OCI-LY1 (cell line): ENCODE measurements at regions not wholly inside any gene's neighbourhood (a gene's known extent, or its start where the extent isn't known, plus 50 kb on each side); places are given as distances from the start of the nearest gene placed in this dataset.

ENCODE experiments used
- EZH2 ChIP-seq: fragments of 200-600 bp; sonication (generic), shearing (Covaris generic); IDR thresholded peaks from 2 replicates; pipeline ENCODE4 v1.8.0; 2017; ENCODE audit warnings: borderline replicate concordance, mixed run types, mild to moderate bottlenecking, antibody characterized with exemption, low read length, moderate library complexity, mixed read lengths
- TF ChIP-seq, protein P1 (sequence below): fragments of 200-600 bp; sonication (generic), shearing (Covaris generic); IDR thresholded peaks from 2 replicates; pipeline ENCODE4 v1.5.1; 2017; ENCODE audit warnings: mild to moderate bottlenecking, antibody characterized with exemption, low read length, moderate library complexity, mixed read lengths

DNA sequence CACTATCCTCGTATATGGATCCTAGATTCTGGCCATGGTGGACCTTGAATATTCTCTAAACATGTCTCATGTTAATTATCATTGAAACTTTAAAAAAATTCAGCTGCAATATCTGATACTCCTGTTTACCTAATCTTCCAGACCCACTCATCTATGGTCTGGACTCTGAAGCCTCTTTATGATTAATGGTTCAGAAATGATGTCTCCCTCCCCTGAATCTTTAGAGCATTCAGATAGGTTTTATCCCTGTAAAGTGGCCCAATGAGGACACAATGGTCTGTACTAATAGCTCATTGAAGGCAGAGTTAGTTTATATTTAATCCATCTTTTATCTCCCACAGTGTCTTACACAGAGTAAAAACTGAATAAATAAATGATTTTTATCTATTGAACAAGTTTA, 53.0 kb upstream of the DUSP10 start:
- TF ChIP-seq, protein P1, sequence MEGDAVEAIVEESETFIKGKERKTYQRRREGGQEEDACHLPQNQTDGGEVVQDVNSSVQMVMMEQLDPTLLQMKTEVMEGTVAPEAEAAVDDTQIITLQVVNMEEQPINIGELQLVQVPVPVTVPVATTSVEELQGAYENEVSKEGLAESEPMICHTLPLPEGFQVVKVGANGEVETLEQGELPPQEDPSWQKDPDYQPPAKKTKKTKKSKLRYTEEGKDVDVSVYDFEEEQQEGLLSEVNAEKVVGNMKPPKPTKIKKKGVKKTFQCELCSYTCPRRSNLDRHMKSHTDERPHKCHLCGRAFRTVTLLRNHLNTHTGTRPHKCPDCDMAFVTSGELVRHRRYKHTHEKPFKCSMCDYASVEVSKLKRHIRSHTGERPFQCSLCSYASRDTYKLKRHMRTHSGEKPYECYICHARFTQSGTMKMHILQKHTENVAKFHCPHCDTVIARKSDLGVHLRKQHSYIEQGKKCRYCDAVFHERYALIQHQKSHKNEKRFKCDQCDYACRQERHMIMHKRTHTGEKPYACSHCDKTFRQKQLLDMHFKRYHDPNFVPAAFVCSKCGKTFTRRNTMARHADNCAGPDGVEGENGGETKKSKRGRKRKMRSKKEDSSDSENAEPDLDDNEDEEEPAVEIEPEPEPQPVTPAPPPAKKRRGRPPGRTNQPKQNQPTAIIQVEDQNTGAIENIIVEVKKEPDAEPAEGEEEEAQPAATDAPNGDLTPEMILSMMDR: no peak
- no peak for TF ChIP-seq EZH2
